Adrenal gland (tissue), 9 donors: ENCODE measurements at regions not wholly inside any gene's neighbourhood (a gene's known extent, or its start where the extent isn't known, plus 50 kb on each side); places are given as distances from the start of the nearest gene placed in this dataset.

ENCODE experiments used
- DNase-seq, 7 donors: peaks; one replicate each; pipeline ENCODE4 v3.0.0-alpha.2; 2019 to 2020
- H3K27ac ChIP-seq, 5 donors: fragments of 200-600 bp; sonication (generic) in 4 of 5; 1 replicate in 3 of 5; 2 replicates in 2 of 5; pipeline versions ENCODE4 v1.5.1 to v1.8.0; 2016 to 2020; ENCODE audit warnings: mild to moderate bottlenecking in 1 of 5
- H3K27me3 ChIP-seq: fragments of 200-600 bp; 2 replicates; pipeline ENCODE4 v1.8.0; 2021
- H3K36me3 ChIP-seq, 2 donors: fragments of 200-600 bp; replicated peaks in 1 of 2; 1 replicate in 1 of 2; 2 replicates in 1 of 2; pipeline versions ENCODE4 v1.5.1 to v1.8.0; 2018 to 2022
- H3K4me1 ChIP-seq, 2 donors: fragments of 200-600 bp; replicated peaks in 1 of 2; 1 replicate in 1 of 2; 2 replicates in 1 of 2; pipeline versions ENCODE4 v1.5.1 to v1.8.0; 2018 to 2021
- H3K4me3 ChIP-seq, 4 donors: fragments of 200-600 bp; sonication (generic) in 3 of 4; one replicate each; pipeline ENCODE4 v1.5.1; 2016 to 2018
- H3K9me3 ChIP-seq, 3 donors: fragments of 200-600 bp; sonication (generic) in 1 of 3; replicated peaks in 1 of 3; 1 replicate in 2 of 3; 2 replicates in 1 of 3; pipeline versions ENCODE4 v1.5.1 to v1.8.0; 2016 to 2021
- CTCF ChIP-seq, 6 experiments: fragments of 450-650 bp in 4 of 6; fragments of 200-600 bp in 2 of 6; sonication (generic) in 1 of 6; IDR thresholded peaks; 1 replicate in 5 of 6; 2 replicates in 1 of 6; pipeline versions ENCODE4 v1.5.1 to v1.8.0; 2016 to 2021; ENCODE audit warnings: antibody characterized with exemption in 6 of 6, mild to moderate bottlenecking in 2 of 6, moderate library complexity in 1 of 6
- POLR2A ChIP-seq, 2 donors: fragments of 450-650 bp; IDR thresholded peaks; one replicate each; pipeline ENCODE4 v1.6.1; 2017; ENCODE audit warnings: antibody characterized with exemption in 2 of 2, mild to moderate bottlenecking in 2 of 2, moderate library complexity in 1 of 2
- WGBS, 4 donors: extraction: QIAGEN DNeasy Blood & Tissue Kit in 2 of 4; methylation state at CpG; one replicate each; pipeline versions ENCODE4 v1.1.5 to v1.1.7; 2013 to 2017; 5-methylcytosine and 5-hydroxymethylcytosine counted together
- intact Hi-C, 2 donors: fragments of 100-400 bp; cut with DNase I; formaldehyde crosslinking; loops; one replicate each; pipeline versions ENCODE4 v1.14.1 to v1.15.0; 2022 to 2023
- donor health status: healthy with polysubstance abuse.
- donor health status: Bipolar disorder and iron deficiency.
- donor health status: DM: yes; HTN: yes; CAD: no.
- donor health status: DM: no; HTN: no; CAD: no.
- donor health status: DM: no; HTN: no; CAD: no.

GRCh38 chr18:53772293-53772692, 452.2 kb downstream of the MBD2 start:
- Histone ChIP-seq H3K4me1 (no peaks in the 10 kb centered on the region), H3K36me3 (no peaks in the 10 kb centered on the region), H3K4me3 (no peak overlapping the region), H3K27ac (no peak overlapping the region), H3K27me3 (no peaks in the 10 kb centered on the region), H3K9me3 (peaks cover 0 to 3% (median 0%) of the 10 kb centered on the region in 3 donors)
- 55 to 63% (median 60%) methylated on average over 2 of the region's 2 CpGs for WGBS, 4 donors
- TF ChIP-seq POLR2A (IDR thresholded peaks at IDR 0.05), result no peak
- no peak for TF ChIP-seq CTCF (IDR thresholded peaks at IDR 0.05)
- no peak for DNase-seq
- intact Hi-C loops, result no loop called here

- no peak for TF ChIP-seq POLR2A (IDR thresholded peaks at IDR 0.05)
- TF ChIP-seq CTCF (IDR thresholded peaks at IDR 0.05), result no peak
- Histone ChIP-seq H3K9me3 (no peaks in the 10 kb centered on the region), H3K4me1 (no peaks in the 10 kb centered on the region), H3K27ac (no peak overlapping the region), H3K27me3 (no peaks in the 10 kb centered on the region), H3K36me3 (no peaks in the 10 kb centered on the region), H3K4me3 (no peak overlapping the region)
- intact Hi-C loops, result no loop called here
- no peak for DNase-seq
Observed at GRCh38 chr18:53771664-53772063, 452.8 kb downstream of the MBD2 start.

DNA sequence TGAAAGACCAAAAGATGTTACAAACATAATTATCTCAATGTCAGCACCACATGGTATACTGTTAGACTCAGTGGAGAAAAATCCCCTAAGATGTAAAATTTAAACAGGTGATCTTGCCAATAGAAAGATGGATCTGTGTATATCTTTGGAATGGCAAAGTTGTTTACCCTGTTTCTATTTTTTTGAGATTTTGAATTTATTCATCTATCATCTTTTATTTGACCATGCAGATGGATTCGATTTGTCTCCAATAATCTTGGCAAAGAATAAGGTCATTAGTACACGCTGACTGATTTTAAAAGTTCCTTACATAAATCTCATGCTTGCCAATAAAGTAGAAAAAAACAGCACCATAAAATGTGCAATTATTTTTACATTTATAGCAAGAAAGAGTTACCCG, 459.3 kb downstream of the MBD2 start:
- Histone ChIP-seq H3K9me3 (no peaks in the 10 kb centered on the region), H3K4me3 (no peak overlapping the region), H3K27ac (no peak overlapping the region), H3K4me1 (no peaks in the 10 kb centered on the region), H3K27me3 (no peaks in the 10 kb centered on the region), H3K36me3 (no peaks in the 10 kb centered on the region)
- WGBS, 4 donors, result 61 to 79% (median 73%) methylated on average over 3 of the region's 3 CpGs
- DNase-seq, result no peak
- intact Hi-C loops, result no loop called here
- TF ChIP-seq CTCF (IDR thresholded peaks at IDR 0.05), result no peak
- TF ChIP-seq POLR2A (IDR thresholded peaks at IDR 0.05), result no peak

DNA sequence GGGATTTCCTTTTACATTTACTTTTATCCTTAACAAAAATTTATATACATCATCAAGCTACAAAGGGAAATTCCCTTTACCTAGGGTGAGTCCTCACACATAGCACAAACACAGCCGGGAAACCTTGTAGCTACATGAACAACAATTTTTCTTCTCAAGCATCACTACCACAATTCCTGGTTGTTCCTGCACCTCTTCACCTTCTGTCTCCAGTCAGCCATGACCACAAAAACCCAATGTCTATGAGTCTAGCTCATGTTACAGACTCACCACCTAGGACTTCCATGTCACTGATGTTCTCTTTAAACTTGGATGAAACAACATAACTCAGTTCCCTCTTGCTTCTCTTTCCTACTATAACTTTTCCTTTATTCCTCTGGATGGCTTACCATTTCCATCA, 460.4 kb downstream of the MBD2 start:
- H3K36me3 ChIP-seq, result no peaks in the 10 kb centered on the region
- H3K4me3 ChIP-seq, result no peak overlapping the region
- TF ChIP-seq POLR2A (IDR thresholded peaks at IDR 0.05) (no peak), CTCF (IDR thresholded peaks at IDR 0.05) (no peak)
- 84 to 97% (median 86%) methylated on average over 1 of the region's 1 CpG for WGBS, 4 donors
- H3K4me1 ChIP-seq, result no peaks in the 10 kb centered on the region
- no peaks in the 10 kb centered on the region for H3K9me3 ChIP-seq
- no peak for DNase-seq
- H3K27me3 ChIP-seq, result no peaks in the 10 kb centered on the region
- intact Hi-C loops, result no loop called here
- H3K27ac ChIP-seq, result no peak overlapping the region
